ENCODE measurements at regions not wholly inside any gene's neighbourhood (a gene's known extent, or its start where the extent isn't known, plus 50 kb on each side); places are given as distances from the start of the nearest gene placed in this dataset.

DNA sequence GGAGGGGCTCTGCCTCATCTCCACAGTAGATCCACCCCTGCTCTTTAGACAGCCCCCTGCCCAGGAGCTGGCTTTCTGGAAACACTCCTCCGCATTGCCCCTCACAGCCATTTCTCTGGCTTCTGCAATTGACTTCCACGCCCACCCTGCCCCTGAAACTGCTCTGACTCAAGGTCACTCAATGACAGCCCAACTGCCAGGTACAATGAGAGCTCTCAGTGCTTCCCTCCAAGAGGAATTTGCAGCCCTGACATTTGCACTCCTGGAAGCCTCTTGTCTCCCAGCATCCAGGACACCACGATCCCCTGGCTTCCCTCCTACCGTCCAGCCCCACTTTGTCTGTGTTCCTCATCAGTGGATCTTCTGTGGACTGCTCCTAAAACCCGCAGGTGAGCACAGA, 421.5 kb downstream of the SOX9 start (continued):
- TF ChIP-seq, protein P1, sequence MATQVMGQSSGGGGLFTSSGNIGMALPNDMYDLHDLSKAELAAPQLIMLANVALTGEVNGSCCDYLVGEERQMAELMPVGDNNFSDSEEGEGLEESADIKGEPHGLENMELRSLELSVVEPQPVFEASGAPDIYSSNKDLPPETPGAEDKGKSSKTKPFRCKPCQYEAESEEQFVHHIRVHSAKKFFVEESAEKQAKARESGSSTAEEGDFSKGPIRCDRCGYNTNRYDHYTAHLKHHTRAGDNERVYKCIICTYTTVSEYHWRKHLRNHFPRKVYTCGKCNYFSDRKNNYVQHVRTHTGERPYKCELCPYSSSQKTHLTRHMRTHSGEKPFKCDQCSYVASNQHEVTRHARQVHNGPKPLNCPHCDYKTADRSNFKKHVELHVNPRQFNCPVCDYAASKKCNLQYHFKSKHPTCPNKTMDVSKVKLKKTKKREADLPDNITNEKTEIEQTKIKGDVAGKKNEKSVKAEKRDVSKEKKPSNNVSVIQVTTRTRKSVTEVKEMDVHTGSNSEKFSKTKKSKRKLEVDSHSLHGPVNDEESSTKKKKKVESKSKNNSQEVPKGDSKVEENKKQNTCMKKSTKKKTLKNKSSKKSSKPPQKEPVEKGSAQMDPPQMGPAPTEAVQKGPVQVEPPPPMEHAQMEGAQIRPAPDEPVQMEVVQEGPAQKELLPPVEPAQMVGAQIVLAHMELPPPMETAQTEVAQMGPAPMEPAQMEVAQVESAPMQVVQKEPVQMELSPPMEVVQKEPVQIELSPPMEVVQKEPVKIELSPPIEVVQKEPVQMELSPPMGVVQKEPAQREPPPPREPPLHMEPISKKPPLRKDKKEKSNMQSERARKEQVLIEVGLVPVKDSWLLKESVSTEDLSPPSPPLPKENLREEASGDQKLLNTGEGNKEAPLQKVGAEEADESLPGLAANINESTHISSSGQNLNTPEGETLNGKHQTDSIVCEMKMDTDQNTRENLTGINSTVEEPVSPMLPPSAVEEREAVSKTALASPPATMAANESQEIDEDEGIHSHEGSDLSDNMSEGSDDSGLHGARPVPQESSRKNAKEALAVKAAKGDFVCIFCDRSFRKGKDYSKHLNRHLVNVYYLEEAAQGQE (IDR thresholded peaks at IDR 0.05; ENCODE audit: unreplicated experiment), result no peak
- TF ChIP-seq ZNF114 (CRISPR knock-in tag; IDR thresholded peaks at IDR 0.05) (no peak), NANOG (IDR thresholded peaks at IDR 0.05; ENCODE audit: borderline replicate concordance) (no peak), CREB1 (CRISPR knock-in tag; IDR thresholded peaks at IDR 0.05; ENCODE audit: low read depth) (no peak), ZNF331 (CRISPR knock-in tag; IDR thresholded peaks at IDR 0.05; ENCODE audit: low read depth) (no peak), EZH2phosphoT487 (IDR thresholded peaks at IDR 0.05; ENCODE audit: unreplicated experiment) (no peak), JUNB (IDR thresholded peaks at IDR 0.05; ENCODE audit: unreplicated experiment) (no peak)
- TF ChIP-seq, protein P2, sequence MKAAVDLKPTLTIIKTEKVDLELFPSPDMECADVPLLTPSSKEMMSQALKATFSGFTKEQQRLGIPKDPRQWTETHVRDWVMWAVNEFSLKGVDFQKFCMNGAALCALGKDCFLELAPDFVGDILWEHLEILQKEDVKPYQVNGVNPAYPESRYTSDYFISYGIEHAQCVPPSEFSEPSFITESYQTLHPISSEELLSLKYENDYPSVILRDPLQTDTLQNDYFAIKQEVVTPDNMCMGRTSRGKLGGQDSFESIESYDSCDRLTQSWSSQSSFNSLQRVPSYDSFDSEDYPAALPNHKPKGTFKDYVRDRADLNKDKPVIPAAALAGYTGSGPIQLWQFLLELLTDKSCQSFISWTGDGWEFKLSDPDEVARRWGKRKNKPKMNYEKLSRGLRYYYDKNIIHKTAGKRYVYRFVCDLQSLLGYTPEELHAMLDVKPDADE (IDR thresholded peaks at IDR 0.05), result no peak
- TF ChIP-seq, protein P3, sequence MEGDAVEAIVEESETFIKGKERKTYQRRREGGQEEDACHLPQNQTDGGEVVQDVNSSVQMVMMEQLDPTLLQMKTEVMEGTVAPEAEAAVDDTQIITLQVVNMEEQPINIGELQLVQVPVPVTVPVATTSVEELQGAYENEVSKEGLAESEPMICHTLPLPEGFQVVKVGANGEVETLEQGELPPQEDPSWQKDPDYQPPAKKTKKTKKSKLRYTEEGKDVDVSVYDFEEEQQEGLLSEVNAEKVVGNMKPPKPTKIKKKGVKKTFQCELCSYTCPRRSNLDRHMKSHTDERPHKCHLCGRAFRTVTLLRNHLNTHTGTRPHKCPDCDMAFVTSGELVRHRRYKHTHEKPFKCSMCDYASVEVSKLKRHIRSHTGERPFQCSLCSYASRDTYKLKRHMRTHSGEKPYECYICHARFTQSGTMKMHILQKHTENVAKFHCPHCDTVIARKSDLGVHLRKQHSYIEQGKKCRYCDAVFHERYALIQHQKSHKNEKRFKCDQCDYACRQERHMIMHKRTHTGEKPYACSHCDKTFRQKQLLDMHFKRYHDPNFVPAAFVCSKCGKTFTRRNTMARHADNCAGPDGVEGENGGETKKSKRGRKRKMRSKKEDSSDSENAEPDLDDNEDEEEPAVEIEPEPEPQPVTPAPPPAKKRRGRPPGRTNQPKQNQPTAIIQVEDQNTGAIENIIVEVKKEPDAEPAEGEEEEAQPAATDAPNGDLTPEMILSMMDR (conservative IDR thresholded peaks at IDR 0.05; ENCODE audit: low read depth in 2 of 2), result no peak

DNA sequence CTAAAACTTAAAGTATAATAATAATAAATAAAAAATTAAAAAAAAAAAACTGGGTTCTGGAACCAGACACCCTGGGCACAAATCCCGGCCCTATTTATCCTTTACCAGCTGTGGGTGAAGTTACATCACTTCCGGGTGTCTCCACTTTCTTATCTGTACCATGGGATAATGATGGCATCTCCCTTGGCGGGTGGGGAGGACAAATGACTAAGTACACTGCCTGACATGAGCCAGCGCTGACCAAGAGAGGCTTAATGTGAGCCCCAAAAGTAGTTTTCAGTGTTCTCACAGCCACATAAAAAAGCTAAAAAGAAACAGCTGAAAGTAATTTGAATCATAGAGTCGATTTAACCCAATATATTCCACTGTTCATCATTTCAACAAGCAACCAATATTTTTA, 424.9 kb downstream of the SOX9 start:
- ATAC-seq, result no peak
- no peak overlapping the region for H3K4me3 Mint-ChIP-seq
- TF ChIP-seq, protein P2 (IDR thresholded peaks at IDR 0.05), result no peak
- TF ChIP-seq ZNF331 (CRISPR knock-in tag; IDR thresholded peaks at IDR 0.05; ENCODE audit: low read depth) (no peak), ZNF114 (CRISPR knock-in tag; IDR thresholded peaks at IDR 0.05) (no peak)
- TF ChIP-seq, protein P1 (IDR thresholded peaks at IDR 0.05; ENCODE audit: unreplicated experiment), result no peak

More for the DNA sequence above, 424.9 kb downstream of the SOX9 start:
- no peak overlapping the region for H3K4me2 ChIP-seq
- H3K36me3 Mint-ChIP-seq (ENCODE audit: low read depth), result peaks cover 6% of the 10 kb centered on the region; the same call in 1 of the 3 replicates
- no peaks in the 10 kb centered on the region for H3F3A ChIP-seq (replicated peaks; ENCODE audit: low read depth)
- no peaks in the 10 kb centered on the region for H3K4me1 Mint-ChIP-seq
- no peaks in the 10 kb centered on the region for H3K27me3 ChIP-seq (ENCODE audit: insufficient read depth)
- H3K36me3 ChIP-seq (ENCODE audit: insufficient read depth), result no peaks in the 10 kb centered on the region
- no peaks in the 10 kb centered on the region for H3K4me1 ChIP-seq (ENCODE audit: insufficient read depth)
- H3K4me3 ChIP-seq, result no peak overlapping the region
- no peak overlapping the region for H3K27ac Mint-ChIP-seq
- no peak for DNase-seq (ENCODE audit: low spot score)
- peaks cover 38% of the 10 kb centered on the region for H3K9me3 Mint-ChIP-seq
- peaks cover 8% of the 10 kb centered on the region for H3K27me3 Mint-ChIP-seq (ENCODE audit: insufficient read depth, low read depth, poor library complexity)
- H3K79me2 ChIP-seq (replicated peaks; ENCODE audit: insufficient read depth), result no peaks in the 10 kb centered on the region
- 0 out of 2 replicates have a peak, but pooled peaks cover 3% of the 10 kb centered on the region for H3K9me2 ChIP-seq (ENCODE audit: insufficient read depth)
- no peaks in the 10 kb centered on the region for H4K20me1 ChIP-seq (replicated peaks; ENCODE audit: insufficient read depth)
- no peak overlapping the region for H2AFZ ChIP-seq
- no peak overlapping the region for H3K27ac ChIP-seq (ENCODE audit: low read depth)

Data from GM23338 (cell line).